GM23338 (cell line): ENCODE measurements at regions not wholly inside any gene's neighbourhood (a gene's known extent, or its start where the extent isn't known, plus 50 kb on each side); places are given as distances from the start of the nearest gene placed in this dataset.

Experiments
- CTCF ChIP-seq, 2 experiments: fragments of 200-600 bp in 1 of 2; sonication (generic) in 1 of 2; conservative IDR thresholded peaks; 2 replicates each; pipeline versions ENCODE4 v1.5.1 to v1.6.1; 2016 to 2017; ENCODE audit warnings: antibody characterized with exemption in 2 of 2, low read depth in 2 of 2, mild to moderate bottlenecking in 2 of 2, moderate library complexity in 1 of 2
- EZH2 ChIP-seq: fragments of 200-600 bp; sonication (generic); IDR thresholded peaks from one replicate; pipeline ENCODE4 v1.8.0; 2017; ENCODE audit warnings: antibody characterized with exemption, mild to moderate bottlenecking, low read depth; ENCODE audit not compliant: unreplicated experiment
- REST ChIP-seq: IDR thresholded peaks from one replicate; pipeline ENCODE4 v1.6.1; 2018; ENCODE audit warnings: antibody characterized with exemption; ENCODE audit not compliant: unreplicated experiment

- TF ChIP-seq CTCF (conservative IDR thresholded peaks at IDR 0.05; ENCODE audit: low read depth in 2 of 2) = no peak
- no peak for TF ChIP-seq REST
- TF ChIP-seq EZH2 = no peak
These were observed 109.1 kb upstream of the BCHE start for GRCh38 chr3:165946360-165946759.
